Progenitor cell of endocrine pancreas (in vitro differentiated cells): ENCODE measurements at regions not wholly inside any gene's neighbourhood (a gene's known extent, or its start where the extent isn't known, plus 50 kb on each side); places are given as distances from the start of the nearest gene placed in this dataset.
A peak's percentile ranks its signal among the peaks of the same experiment; 100 is the strongest.

Source experiments
- DNase-seq: peaks from one replicate; pipeline ENCODE4 v3.0.0; 2021; ENCODE audit warnings: low spot score; ENCODE audit not compliant: unreplicated experiment
- H3K27ac Mint-ChIP-seq: 2 replicates; pipeline ENCODE4 v1.8.0; 2021; ENCODE audit warnings: mild to moderate bottlenecking, moderate library complexity, mixed read lengths
- H3K27me3 Mint-ChIP-seq: 2 replicates; pipeline ENCODE4 v1.8.0; 2021; ENCODE audit warnings: mixed read lengths
- H3K36me3 Mint-ChIP-seq: 2 replicates; pipeline ENCODE4 v1.8.0; 2022; ENCODE audit warnings: mixed read lengths; ENCODE audit not compliant: insufficient read depth
- H3K4me1 Mint-ChIP-seq: 2 replicates; pipeline ENCODE4 v1.8.0; 2021; ENCODE audit warnings: low read depth, mixed read lengths
- H3K4me3 Mint-ChIP-seq: 2 replicates; pipeline ENCODE4 v1.8.0; 2021; ENCODE audit warnings: low read depth, mild to moderate bottlenecking, moderate library complexity, mixed read lengths
- H3K9me3 Mint-ChIP-seq: 2 replicates; pipeline ENCODE4 v1.8.0; 2021; ENCODE audit warnings: low read depth, mixed read lengths
- CTCF ChIP-seq: fragments of 200-600 bp; sonication (generic); IDR thresholded peaks from one replicate; pipeline ENCODE4 v1.5.0; 2021; ENCODE audit warnings: antibody characterized with exemption, mild to moderate bottlenecking; ENCODE audit not compliant: unreplicated experiment

- H3K4me3 Mint-ChIP-seq = no peak overlapping the region
- no peak overlapping the region for H3K27ac Mint-ChIP-seq
- no peaks in the 10 kb centered on the region for H3K36me3 Mint-ChIP-seq
- no peaks in the 10 kb centered on the region for H3K4me1 Mint-ChIP-seq
- DNase-seq = peak; percentile 44
- peak; percentile 81 for TF ChIP-seq CTCF
- H3K9me3 Mint-ChIP-seq = no peaks in the 10 kb centered on the region
- peaks cover 16% of the 10 kb centered on the region for H3K27me3 Mint-ChIP-seq
Measured at GRCh38 chr14:95609398-95609990, 74.6 kb downstream of the GLRX5 start.

- H3K4me1 Mint-ChIP-seq = no peaks in the 10 kb centered on the region
- H3K9me3 Mint-ChIP-seq = no peaks in the 10 kb centered on the region
- no peak overlapping the region for H3K27ac Mint-ChIP-seq
- no peak overlapping the region for H3K4me3 Mint-ChIP-seq
- no peak for TF ChIP-seq CTCF
- H3K36me3 Mint-ChIP-seq = no peaks in the 10 kb centered on the region
- DNase-seq = no peak
- H3K27me3 Mint-ChIP-seq = peaks cover 14% of the 10 kb centered on the region
Measured at GRCh38 chr14:95611293-95611880, 74.8 kb upstream of the TCL1B start.

- Mint-ChIP-seq H3K4me1 (no peaks in the 10 kb centered on the region), H3K4me3 (no peak overlapping the region), H3K27me3 (peaks cover 15% of the 10 kb centered on the region), H3K9me3 (no peaks in the 10 kb centered on the region), H3K27ac (no peak overlapping the region), H3K36me3 (no peaks in the 10 kb centered on the region)
- no peak for TF ChIP-seq CTCF
- no peak for DNase-seq
Measured at GRCh38 chr14:95614349-95614748, 71.9 kb upstream of the TCL1B start.

GRCh38 chr14:95616745-95617144 lies 69.5 kb upstream of the TCL1B start:
- TF ChIP-seq CTCF = no peak
- Mint-ChIP-seq H3K4me3 (no peak overlapping the region), H3K27ac (no peak overlapping the region), H3K27me3 (peaks cover 8% of the 10 kb centered on the region), H3K36me3 (no peaks in the 10 kb centered on the region), H3K4me1 (no peaks in the 10 kb centered on the region), H3K9me3 (no peaks in the 10 kb centered on the region)
- no peak for DNase-seq

- Mint-ChIP-seq H3K27me3 (peaks cover 8% of the 10 kb centered on the region), H3K4me3 (no peak overlapping the region), H3K9me3 (no peaks in the 10 kb centered on the region), H3K27ac (no peak overlapping the region), H3K4me1 (no peaks in the 10 kb centered on the region), H3K36me3 (no peaks in the 10 kb centered on the region)
- TF ChIP-seq CTCF = no peak
- DNase-seq = no peak
Measured at GRCh38 chr14:95619785-95620417, 66.3 kb upstream of the TCL1B start.
